ENCODE measurements at regions not wholly inside any gene's neighbourhood (a gene's known extent, or its start where the extent isn't known, plus 50 kb on each side); places are given as distances from the start of the nearest gene placed in this dataset.

- DNase-seq (ENCODE audit: low read depth) = no peak
These were observed 51.4 kb upstream of the ITM2B start for GRCh38 chr13:48181482-48182145.

- no peak for DNase-seq (ENCODE audit: low read depth)
These were observed 54.9 kb upstream of the ITM2B start for GRCh38 chr13:48178126-48178525.

GRCh38 chr13:48176781-48177180, 56.2 kb upstream of the ITM2B start:
- no peak for DNase-seq (ENCODE audit: low read depth)

GRCh38 chr13:48175185-48175584, 57.8 kb upstream of the ITM2B start:
- no peak for DNase-seq (ENCODE audit: low read depth)

- DNase-seq (ENCODE audit: low read depth) = no peak
These were observed 65.1 kb upstream of the ITM2B start for GRCh38 chr13:48167866-48168265.

- no peak for DNase-seq (ENCODE audit: low read depth)
These were observed 67.3 kb upstream of the ITM2B start for GRCh38 chr13:48165727-48166126.

- DNase-seq (ENCODE audit: low read depth) = no peak
These were observed 67.9 kb upstream of the ITM2B start for GRCh38 chr13:48165063-48165462.

GRCh38 chr13:48163061-48163460, 68.2 kb upstream of the MED4 start:
- DNase-seq (ENCODE audit: low read depth) = no peak

GRCh38 chr13:48162217-48162616, 67.3 kb upstream of the MED4 start:
- no peak for DNase-seq (ENCODE audit: low read depth)

GRCh38 chr13:48161530-48162179, 66.8 kb upstream of the MED4 start:
- DNase-seq (ENCODE audit: low read depth) = no peak

- DNase-seq (ENCODE audit: low read depth) = no peak
These were observed 65.8 kb upstream of the MED4 start for GRCh38 chr13:48160606-48161278.

GRCh38 chr13:48159826-48160225, 64.9 kb upstream of the MED4 start:
- no peak for DNase-seq (ENCODE audit: low read depth)

GRCh38 chr13:48159401-48159800, 64.5 kb upstream of the MED4 start:
- DNase-seq (ENCODE audit: low read depth) = no peak

- DNase-seq (ENCODE audit: low read depth) = no peak
These were observed 64.0 kb upstream of the MED4 start for GRCh38 chr13:48158915-48159314.

GRCh38 chr13:48158290-48158689, 63.4 kb upstream of the MED4 start:
- no peak for DNase-seq (ENCODE audit: low read depth)

- DNase-seq (ENCODE audit: low read depth) = peak; percentile 59
These were observed 61.6 kb upstream of the MED4 start for GRCh38 chr13:48156466-48156865.

- no peak for DNase-seq (ENCODE audit: low read depth)
These were observed 60.9 kb upstream of the MED4 start for GRCh38 chr13:48155848-48156247.

- no peak for DNase-seq (ENCODE audit: low read depth)
These were observed 59.8 kb upstream of the MED4 start for GRCh38 chr13:48154671-48155070.

- no peak for DNase-seq (ENCODE audit: low read depth)
These were observed 58.3 kb upstream of the MED4 start for GRCh38 chr13:48153186-48153585.

- DNase-seq (ENCODE audit: low read depth) = no peak
These were observed 56.7 kb upstream of the MED4 start for GRCh38 chr13:48151363-48152161.

GRCh38 chr13:48148454-48148853, 53.5 kb upstream of the MED4 start:
- DNase-seq (ENCODE audit: low read depth) = no peak

GRCh38 chr13:48146636-48147035, 51.7 kb upstream of the MED4 start:
- DNase-seq (ENCODE audit: low read depth) = no peak

- no peak for DNase-seq (ENCODE audit: low read depth)
These were observed 51.2 kb upstream of the MED4 start for GRCh38 chr13:48146122-48146521.
